GM19328 (cell line): ENCODE measurements at regions not wholly inside any gene's neighbourhood (a gene's known extent, or its start where the extent isn't known, plus 50 kb on each side); places are given as distances from the start of the nearest gene placed in this dataset.
"Not testable (repeated sequence)": the region's sequence is repeated elsewhere in the genome, so short reads cannot be mapped to it uniquely, and the experiment has no call there.

Experiments used
- ATAC-seq: cut with Tn5 transposase; IDR thresholded peaks from one replicate; pipeline ENCODE4 v1.9.1; 2021; ENCODE audit warnings: mild to moderate bottlenecking, moderate library complexity; ENCODE audit not compliant: unreplicated experiment

- ATAC-seq: no peak
Measured at GRCh38 chr1:4062560-4062959, 162.5 kb upstream of the C1orf174 start.

- ATAC-seq: no peak
Measured at GRCh38 chr1:4062992-4063391, 162.9 kb upstream of the C1orf174 start.

GRCh38 chr1:4063516-4063915 is 163.4 kb upstream of the C1orf174 start:
- ATAC-seq: no peak

- no peak for ATAC-seq
Measured at GRCh38 chr1:4064150-4064889, 164.2 kb upstream of the C1orf174 start.

- no peak for ATAC-seq
Measured at GRCh38 chr1:4066860-4067599, 167.0 kb upstream of the C1orf174 start.

- no peak for ATAC-seq
Measured at GRCh38 chr1:4068076-4068475, 168.0 kb upstream of the C1orf174 start.

- ATAC-seq: no peak
Measured at GRCh38 chr1:4071653-4072052, 171.6 kb upstream of the C1orf174 start.

GRCh38 chr1:4072481-4073153 is 172.5 kb upstream of the C1orf174 start:
- no peak for ATAC-seq

- ATAC-seq: no peak
Measured at GRCh38 chr1:4075436-4076225, 175.6 kb upstream of the C1orf174 start.

GRCh38 chr1:4076346-4076745 is 176.3 kb upstream of the C1orf174 start:
- no peak for ATAC-seq

GRCh38 chr1:4078091-4078962 is 178.3 kb upstream of the C1orf174 start:
- ATAC-seq: not testable (repeated sequence)

- ATAC-seq: no peak
Measured at GRCh38 chr1:4079815-4080214, 179.7 kb upstream of the C1orf174 start.

GRCh38 chr1:4081806-4082711 is 182.0 kb upstream of the C1orf174 start:
- ATAC-seq: no peak

GRCh38 chr1:4083231-4084047 is 183.4 kb upstream of the C1orf174 start:
- no peak for ATAC-seq

- ATAC-seq: no peak
Measured at GRCh38 chr1:4084048-4084431, 184.0 kb upstream of the C1orf174 start.

GRCh38 chr1:4084446-4084845 is 184.4 kb upstream of the C1orf174 start:
- ATAC-seq: no peak

- ATAC-seq: no peak
Measured at GRCh38 chr1:4084896-4085295, 184.8 kb upstream of the C1orf174 start.

GRCh38 chr1:4085546-4085945 is 185.5 kb upstream of the C1orf174 start:
- ATAC-seq: no peak
